Stomach (tissue), 4 donors: ENCODE measurements at regions not wholly inside any gene's neighbourhood (a gene's known extent, or its start where the extent isn't known, plus 50 kb on each side); places are given as distances from the start of the nearest gene placed in this dataset.

ENCODE experiments used
- CTCF ChIP-seq, 7 experiments: fragments of 450-650 bp in 4 of 7; fragments of 200-600 bp in 3 of 7; sonication (generic) in 3 of 7; IDR thresholded peaks; one replicate each; pipeline ENCODE4 v1.5.1; 2016 to 2019; ENCODE audit warnings: antibody characterized with exemption in 7 of 7, control low read depth in 2 of 7, mild to moderate bottlenecking in 1 of 7
- EP300 ChIP-seq: sonication (generic); formaldehyde crosslinking; IDR thresholded peaks from one replicate; pipeline ENCODE4 v1.6.1; 2017; ENCODE audit warnings: antibody characterized with exemption
- POLR2A ChIP-seq, 4 donors: fragments of 450-650 bp; IDR thresholded peaks; one replicate each; pipeline ENCODE4 v1.6.1; 2016; ENCODE audit warnings: antibody characterized with exemption in 4 of 4, control low read depth in 2 of 4, mild to moderate bottlenecking in 1 of 4, moderate library complexity in 1 of 4

- TF ChIP-seq CTCF (IDR thresholded peaks at IDR 0.05): no peak
- no peak for TF ChIP-seq EP300
- no peak for TF ChIP-seq POLR2A (IDR thresholded peaks at IDR 0.05)
These were observed 101.1 kb upstream of the CYLC1 start for GRCh38 chrX:83759872-83760271.
